Erythroblast (primary cell): ENCODE measurements at regions not wholly inside any gene's neighbourhood (a gene's known extent, or its start where the extent isn't known, plus 50 kb on each side); places are given as distances from the start of the nearest gene placed in this dataset.

Source experiments
- DNase-seq, 2 experiments: peaks; one replicate each; lab custom pipeline; 2025; lab: John Stamatoyannopoulos, UW
- GATA1 ChIP-seq: IDR thresholded peaks from 2 replicates; pipeline ENCODE4 v1.6.1; 2011; ENCODE audit warnings: low read depth, mild to moderate bottlenecking, control low read depth, low read length, moderate library complexity
- POLR2A ChIP-seq: IDR thresholded peaks from 2 replicates; pipeline ENCODE4 v1.6.1; 2011; ENCODE audit warnings: mild to moderate bottlenecking, low read length

DNA sequence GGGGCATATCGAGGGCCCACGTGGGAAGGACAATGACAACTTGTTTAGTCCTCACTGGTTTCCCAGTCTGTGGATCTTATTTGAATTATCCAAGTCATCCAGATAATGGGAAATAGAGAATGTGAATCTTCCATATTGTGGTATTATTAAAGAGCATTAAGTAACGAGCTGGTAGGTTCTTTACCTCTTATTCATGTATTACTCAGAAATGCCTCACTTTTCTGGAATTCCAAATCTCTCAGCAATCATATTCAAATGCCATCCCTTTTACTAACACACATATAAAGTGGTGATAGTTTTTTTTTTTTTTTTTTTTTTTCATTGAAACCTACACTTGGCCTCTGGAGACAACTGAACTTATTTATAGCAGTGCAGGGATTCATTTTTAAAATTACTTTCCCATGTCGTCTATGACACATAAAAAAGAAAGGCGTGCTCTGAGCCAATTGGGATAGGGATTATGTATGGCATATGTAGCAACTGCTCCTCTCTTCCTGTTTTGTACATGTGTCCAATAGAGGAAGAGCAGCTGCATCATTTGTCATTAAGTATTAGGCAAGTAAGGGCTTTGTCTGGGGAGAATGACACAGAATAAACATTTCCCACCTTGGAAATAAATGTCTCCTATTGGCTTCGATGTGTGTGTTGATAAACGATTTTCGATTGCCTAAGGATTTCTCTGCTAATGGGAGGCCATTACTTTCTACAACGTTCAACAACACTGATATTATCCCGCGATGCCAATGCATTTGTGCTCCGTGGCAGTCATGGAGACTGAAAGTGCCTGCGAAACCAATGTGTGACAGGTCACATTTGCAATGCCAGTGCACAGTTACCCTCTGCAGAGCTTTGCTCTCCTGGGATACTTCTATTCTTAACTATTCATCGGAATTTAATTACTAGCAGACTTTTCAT, 78.6 kb upstream of the IFNG-AS1 start:
- no peak for DNase-seq
- TF ChIP-seq GATA1 (no peak), POLR2A (no peak)

DNA sequence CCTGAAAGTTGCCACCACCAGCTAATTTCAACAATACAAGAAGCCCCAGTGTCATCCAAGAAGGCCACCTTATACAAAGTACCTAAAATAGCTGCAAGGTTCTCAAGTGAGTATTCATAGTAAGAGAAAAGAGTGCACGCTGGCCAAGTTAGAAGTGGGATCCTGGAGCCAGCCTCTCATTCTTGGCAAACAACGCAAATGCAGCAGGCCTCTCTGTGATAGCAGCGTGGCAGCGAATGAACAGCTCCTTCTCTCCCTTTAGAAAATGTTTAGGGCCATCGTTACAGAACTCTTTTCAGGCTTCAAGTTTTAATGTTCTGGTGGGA, 78.0 kb upstream of the IFNG-AS1 start:
- no peak for DNase-seq

DNA sequence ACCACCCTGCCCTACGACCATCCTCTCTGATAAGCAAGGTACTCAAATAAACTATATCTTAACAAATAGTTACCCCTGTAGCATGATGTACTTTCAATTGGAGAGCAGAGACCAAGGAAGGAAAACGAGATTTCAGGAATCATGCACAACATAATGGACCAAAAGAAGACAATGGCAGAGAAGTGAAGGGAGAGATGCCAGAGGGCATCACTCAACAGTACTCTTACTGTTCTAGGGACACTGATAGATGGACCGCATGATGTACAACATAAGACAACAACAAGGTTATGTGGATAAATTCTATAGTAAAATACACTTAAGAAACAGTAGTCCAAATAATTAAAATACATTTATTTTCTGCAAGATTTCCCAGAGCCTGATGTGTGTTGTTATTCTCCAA, 77.5 kb upstream of the IFNG-AS1 start:
- no peak for DNase-seq
- no peak for TF ChIP-seq POLR2A
- no peak for TF ChIP-seq GATA1

More for the DNA sequence above, 78.0 kb upstream of the IFNG-AS1 start:
- TF ChIP-seq POLR2A (no peak), GATA1 (no peak)

DNA sequence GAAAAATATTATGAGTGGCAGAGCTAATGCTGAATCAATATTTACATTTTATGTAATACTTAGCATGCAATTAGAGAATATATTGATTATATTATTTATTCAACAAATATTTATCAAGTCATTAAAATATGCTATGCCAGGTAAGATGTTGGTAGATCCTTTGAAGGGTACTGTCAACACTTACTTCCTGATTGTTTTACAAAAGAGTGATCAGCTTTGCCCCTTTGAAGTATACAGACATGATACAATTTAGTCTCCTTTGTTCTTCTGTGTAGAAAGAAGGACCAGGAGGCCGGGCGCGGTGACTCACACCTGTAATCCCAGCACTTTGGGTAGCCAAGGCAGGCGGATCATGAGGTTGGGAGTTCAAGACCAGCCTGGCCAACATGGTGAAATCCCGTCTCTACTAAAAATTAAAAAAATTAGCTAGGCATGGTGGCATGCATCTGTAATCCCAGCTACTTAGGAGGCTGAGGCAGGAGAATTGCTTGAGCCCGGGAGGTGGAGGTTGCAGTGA, 73.9 kb upstream of the IFNG-AS1 start:
- DNase-seq, result no peak
- TF ChIP-seq POLR2A (no peak), GATA1 (no peak)

DNA sequence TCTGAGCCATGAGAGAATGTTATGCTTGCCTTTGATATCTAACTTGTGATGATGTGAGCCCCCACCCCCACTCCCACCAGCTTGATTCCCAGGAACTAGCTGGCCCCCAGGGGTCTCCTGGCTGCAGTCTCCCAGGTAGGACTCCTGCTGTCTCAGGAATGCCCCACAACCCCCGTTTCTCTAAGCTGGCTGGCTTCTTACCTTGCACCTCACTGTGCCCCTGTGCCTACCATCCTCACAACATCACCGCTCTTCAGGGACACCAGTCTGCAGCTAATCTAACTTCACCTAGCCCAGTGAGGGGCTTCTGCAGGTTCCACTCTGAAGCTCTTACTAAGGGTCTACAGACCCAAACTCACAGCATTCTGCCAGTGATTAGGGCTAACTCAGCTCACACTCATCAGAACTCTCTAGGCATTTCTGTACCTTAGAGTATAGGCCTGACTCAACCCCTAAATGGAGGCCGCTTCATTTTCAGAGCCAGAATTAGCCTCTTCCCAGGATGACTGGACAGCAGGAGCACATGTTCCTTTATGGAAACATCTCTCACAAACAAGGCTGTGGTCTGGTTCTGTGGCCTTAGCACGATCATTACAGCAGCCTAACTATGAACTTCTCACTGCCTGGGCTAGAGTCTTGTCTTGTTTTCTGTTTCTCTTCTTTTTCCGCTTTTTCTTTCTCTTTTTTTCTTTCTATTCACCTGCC, 72.8 kb upstream of the IFNG-AS1 start:
- no peak for TF ChIP-seq GATA1
- no peak for TF ChIP-seq POLR2A
- no peak for DNase-seq

DNA sequence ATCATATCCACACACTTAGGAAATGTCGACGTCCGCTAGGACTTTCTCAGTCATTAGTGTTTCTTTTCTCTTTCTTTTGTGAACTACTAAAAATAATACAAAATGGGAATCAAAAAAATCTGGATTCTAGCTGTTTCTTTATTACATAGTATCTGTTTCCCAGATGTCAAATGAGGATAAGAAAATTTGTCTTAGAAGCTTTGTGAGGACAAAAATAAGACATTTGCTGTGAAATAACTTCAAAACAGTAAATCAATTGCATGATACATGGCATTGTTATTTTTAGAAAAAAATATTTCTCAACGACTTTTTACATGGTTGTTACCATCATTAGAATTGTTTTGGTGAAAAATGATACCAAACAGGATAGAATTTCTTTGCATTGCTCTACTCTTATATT, 71.4 kb upstream of the IFNG-AS1 start:
- TF ChIP-seq POLR2A, result no peak
- no peak for TF ChIP-seq GATA1
- DNase-seq, result no peak

DNA sequence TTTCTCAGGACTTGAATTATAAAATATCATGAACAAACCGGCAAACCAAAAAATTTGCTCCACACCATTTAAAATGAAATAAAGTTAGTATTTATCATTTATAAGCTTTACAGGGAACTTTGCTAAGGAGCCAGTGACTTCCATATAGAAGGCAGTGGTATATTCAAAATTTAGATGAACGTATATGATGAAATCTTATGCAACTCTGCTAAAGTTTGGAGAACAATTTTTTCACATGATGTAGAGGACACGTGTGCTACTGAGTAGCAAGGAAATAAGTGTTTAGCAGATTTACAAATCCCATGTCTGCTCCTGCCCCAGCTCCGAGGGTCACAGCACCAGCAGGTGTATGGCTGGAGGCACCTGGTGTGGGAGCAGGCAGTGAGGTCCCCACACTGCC, 70.8 kb upstream of the IFNG-AS1 start:
- TF ChIP-seq POLR2A (no peak), GATA1 (no peak)
- peak in 1 of 2 experiments; percentile 3 for DNase-seq

DNA sequence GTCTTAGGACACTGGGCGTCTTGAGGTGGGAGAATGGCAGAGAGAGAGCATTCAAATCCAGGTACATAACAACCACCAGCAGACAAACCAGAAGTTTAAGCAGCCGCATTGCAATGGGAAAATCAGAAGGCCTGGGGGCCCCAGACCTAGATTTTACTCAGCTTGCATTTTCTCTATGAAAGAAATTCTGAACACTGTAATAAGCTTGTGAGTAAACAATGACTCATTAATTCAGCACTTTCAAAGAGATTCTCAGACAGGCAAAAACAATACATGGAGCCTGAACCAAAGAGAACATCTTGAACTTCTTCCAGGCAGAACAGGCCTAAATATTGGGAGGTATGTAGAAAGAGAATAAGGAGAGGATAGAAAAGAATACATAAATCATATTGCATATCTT, 69.8 kb upstream of the IFNG-AS1 start:
- DNase-seq, result no peak
- TF ChIP-seq GATA1 (no peak), POLR2A (no peak)

DNA sequence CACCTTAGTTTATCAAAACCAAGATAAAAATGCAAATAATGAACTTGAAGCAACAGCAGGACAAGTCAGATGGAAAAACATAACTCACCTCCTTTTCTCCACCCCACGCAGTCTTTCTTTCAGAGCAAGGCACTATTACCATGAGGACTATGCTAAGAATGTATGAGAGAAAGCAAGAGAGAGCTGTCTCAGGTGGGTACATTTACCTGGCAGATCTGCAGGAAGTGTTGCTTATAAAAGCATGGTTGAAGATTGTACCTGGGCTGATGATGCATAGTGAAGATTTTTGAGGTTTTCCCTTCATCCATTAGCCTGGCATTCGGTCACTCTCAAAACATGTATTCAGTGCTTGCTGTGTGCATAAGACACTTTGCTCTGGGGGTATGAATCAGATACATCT, 68.8 kb upstream of the IFNG-AS1 start:
- no peak for TF ChIP-seq GATA1
- TF ChIP-seq POLR2A, result no peak
- no peak for DNase-seq

DNA sequence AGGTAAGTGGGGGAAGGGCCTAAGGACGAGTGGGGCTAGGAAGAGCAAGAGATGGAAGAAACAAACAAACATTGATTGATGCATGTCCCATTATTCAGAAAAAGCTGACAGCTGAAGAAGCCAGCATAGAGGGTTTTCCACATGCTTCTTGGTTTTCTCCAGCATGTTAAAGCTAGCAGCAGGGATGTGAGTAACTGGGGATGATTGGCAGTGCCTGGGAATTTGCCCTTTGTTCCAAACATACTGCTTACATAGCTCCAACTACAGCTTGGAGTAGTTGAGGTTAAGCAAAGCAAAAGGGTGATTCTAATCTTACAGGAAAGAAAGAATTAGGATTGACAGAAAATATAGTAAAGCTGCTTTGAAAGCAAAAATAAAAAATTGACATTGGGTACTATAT, 68.0 kb upstream of the IFNG-AS1 start:
- TF ChIP-seq GATA1 (no peak), POLR2A (no peak)
- DNase-seq, result no peak

DNA sequence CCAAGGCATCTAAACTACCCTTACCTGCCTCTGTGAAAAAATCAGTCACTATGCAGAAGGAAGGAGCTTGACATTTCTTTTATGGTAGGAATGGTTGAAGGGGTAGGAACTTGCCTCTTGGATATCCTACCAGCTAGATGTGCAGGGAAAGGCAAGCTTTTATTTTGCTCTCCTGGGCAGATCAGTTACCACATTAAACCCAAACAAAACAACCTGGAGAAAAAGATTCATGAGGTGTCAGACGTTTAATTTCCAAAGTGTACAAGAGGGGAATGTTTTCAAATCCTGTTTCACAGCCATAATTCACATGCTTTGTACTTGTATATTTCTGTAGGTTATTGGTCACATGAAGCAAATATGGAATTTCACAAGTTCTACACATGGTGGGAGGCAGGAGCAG, 67.0 kb upstream of the IFNG-AS1 start:
- no peak for TF ChIP-seq GATA1
- TF ChIP-seq POLR2A, result no peak

DNA sequence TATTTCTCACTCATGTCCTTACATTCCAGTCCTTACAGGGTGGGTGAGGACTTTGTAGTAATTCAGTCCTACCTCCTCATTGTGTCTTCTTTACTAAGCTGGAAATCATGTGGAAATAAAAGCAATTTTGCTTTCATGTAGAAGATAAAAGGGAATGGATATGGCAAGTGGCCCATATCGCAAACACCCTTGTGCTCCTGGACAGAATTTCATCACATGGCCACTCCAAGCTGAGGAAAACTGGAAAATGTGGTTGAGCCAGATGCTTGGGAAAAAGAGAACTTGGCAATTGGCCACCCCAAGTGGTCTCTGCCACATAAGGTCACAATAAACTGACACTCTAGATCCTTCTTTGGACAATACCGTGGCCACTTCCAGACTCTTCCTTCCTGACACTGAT, 64.2 kb upstream of the IFNG-AS1 start:
- no peak for DNase-seq
- TF ChIP-seq GATA1 (no peak), POLR2A (no peak)

More for the DNA sequence above, 67.0 kb upstream of the IFNG-AS1 start:
- DNase-seq, result no peak

DNA sequence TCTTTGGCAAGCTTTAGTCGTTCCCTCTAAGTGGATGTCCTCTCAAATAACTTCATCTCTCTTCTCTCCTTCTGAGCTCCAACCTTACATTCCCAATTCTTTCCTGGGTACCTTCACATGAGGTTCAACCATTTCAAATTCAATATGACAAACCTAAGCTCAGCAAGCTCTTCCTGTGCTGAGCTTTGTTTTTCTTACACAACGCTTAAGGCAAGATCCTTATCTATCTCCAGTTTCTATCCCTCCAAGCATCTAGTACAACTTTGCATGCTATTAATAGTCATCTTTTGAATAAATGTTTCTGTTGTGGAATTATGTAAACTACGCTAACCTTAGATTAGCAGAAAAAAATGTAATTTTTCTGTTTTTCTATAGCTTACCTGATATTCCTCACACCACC, 63.7 kb upstream of the IFNG-AS1 start:
- TF ChIP-seq POLR2A (no peak), GATA1 (no peak)
- no peak for DNase-seq

DNA sequence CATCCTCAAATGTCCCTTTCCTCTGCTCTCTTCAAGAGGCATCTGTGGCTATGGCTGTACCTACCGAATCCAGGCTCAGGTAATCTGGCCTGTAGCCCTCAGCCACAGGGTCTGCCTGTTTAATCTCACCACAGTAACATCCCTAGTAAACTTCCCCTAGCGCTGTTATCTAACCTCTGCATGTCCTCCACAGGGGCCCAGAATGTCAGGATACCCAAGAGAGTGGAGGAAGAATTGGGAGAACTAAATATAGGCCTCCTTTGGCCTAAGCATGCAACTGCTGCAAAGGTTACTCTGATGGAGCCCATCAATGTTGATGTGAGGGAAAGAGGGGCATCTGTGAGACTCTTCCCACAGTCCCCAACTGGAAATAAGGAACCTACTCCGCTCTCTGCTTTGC, 63.2 kb upstream of the IFNG-AS1 start:
- TF ChIP-seq GATA1 (no peak), POLR2A (no peak)
- no peak for DNase-seq
